SW 1271 (cell line): ENCODE measurements at regions not wholly inside any gene's neighbourhood (a gene's known extent, or its start where the extent isn't known, plus 50 kb on each side); places are given as distances from the start of the nearest gene placed in this dataset.
"Not testable (repeated sequence)": the region's sequence is repeated elsewhere in the genome, so short reads cannot be mapped to it uniquely, and the experiment has no call there.

Experiments
- DNase-seq, 2 experiments: peaks; one replicate each; lab custom pipeline; 2025; lab: John Stamatoyannopoulos, UW

- no peak for DNase-seq
Measured at GRCh38 chr14:105902131-105902898, 375.9 kb downstream of the TMEM121 start.

GRCh38 chr14:105902899-105903165 lies 376.4 kb downstream of the TMEM121 start:
- not testable (repeated sequence) for DNase-seq

- DNase-seq = no peak
Measured at GRCh38 chr14:105903971-105904370, 377.6 kb downstream of the TMEM121 start.

GRCh38 chr14:105904379-105904778 lies 378.0 kb downstream of the TMEM121 start:
- DNase-seq = no peak

GRCh38 chr14:105905456-105905855 lies 379.1 kb downstream of the TMEM121 start:
- no peak for DNase-seq

- no peak for DNase-seq
Measured at GRCh38 chr14:105907276-105907675, 380.9 kb downstream of the TMEM121 start.

GRCh38 chr14:105908006-105908405 lies 381.6 kb downstream of the TMEM121 start:
- no peak for DNase-seq

GRCh38 chr14:105908481-105908911 lies 382.1 kb downstream of the TMEM121 start:
- no peak for DNase-seq

GRCh38 chr14:105909046-105909827 lies 382.9 kb downstream of the TMEM121 start:
- DNase-seq = no peak

- not testable (repeated sequence) for DNase-seq
Measured at GRCh38 chr14:105909828-105910120, 383.4 kb downstream of the TMEM121 start.

- no peak for DNase-seq
Measured at GRCh38 chr14:105910426-105910825, 384.0 kb downstream of the TMEM121 start.

- DNase-seq = no peak
Measured at GRCh38 chr14:105911006-105911847, 384.8 kb downstream of the TMEM121 start.

- not testable (repeated sequence) for DNase-seq
Measured at GRCh38 chr14:105911848-105912292, 385.5 kb downstream of the TMEM121 start.

GRCh38 chr14:105912641-105913180 lies 386.3 kb downstream of the TMEM121 start:
- no peak for DNase-seq

- no peak for DNase-seq
Measured at GRCh38 chr14:105913221-105913620, 386.8 kb downstream of the TMEM121 start.

- no peak for DNase-seq
Measured at GRCh38 chr14:105913861-105914260, 387.5 kb downstream of the TMEM121 start.

GRCh38 chr14:105914281-105914680 lies 387.9 kb downstream of the TMEM121 start:
- not testable (repeated sequence) for DNase-seq

GRCh38 chr14:105914738-105915385 lies 388.5 kb downstream of the TMEM121 start:
- no peak for DNase-seq

- DNase-seq = not testable (repeated sequence)
Measured at GRCh38 chr14:105915546-105915945, 389.2 kb downstream of the TMEM121 start.

GRCh38 chr14:105917136-105917932 lies 391.0 kb downstream of the TMEM121 start:
- DNase-seq = not testable (repeated sequence)

- DNase-seq = no peak
Measured at GRCh38 chr14:105917933-105918436, 391.6 kb downstream of the TMEM121 start.
